HG03135 (cell line): ENCODE measurements at regions not wholly inside any gene's neighbourhood (a gene's known extent, or its start where the extent isn't known, plus 50 kb on each side); places are given as distances from the start of the nearest gene placed in this dataset.

Experiments
- ATAC-seq: cut with Tn5 transposase; IDR thresholded peaks from one replicate; pipeline ENCODE4 v1.9.1; 2021; ENCODE audit warnings: mild to moderate bottlenecking, moderate library complexity; ENCODE audit not compliant: unreplicated experiment

DNA sequence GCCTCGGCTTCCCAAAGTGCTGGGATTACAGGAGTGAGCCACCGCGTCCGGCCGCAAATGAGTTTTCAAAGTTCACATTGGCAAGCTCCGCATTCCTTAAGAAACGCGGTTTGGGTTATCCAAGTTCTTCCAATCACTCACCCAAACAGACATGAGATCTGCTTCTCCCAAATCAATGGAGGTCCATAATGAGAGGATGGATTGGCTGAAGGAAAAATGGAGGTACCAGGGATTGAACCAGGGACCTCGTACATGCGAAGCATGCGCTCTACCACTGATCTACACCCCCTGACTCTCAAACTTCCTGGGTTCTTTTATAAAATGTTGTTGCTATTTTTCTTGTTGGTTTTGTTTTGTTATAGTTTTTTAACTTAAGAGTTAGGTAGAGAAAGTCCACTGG lies 170.0 kb downstream of the GPX5 start:
- no peak for ATAC-seq

DNA sequence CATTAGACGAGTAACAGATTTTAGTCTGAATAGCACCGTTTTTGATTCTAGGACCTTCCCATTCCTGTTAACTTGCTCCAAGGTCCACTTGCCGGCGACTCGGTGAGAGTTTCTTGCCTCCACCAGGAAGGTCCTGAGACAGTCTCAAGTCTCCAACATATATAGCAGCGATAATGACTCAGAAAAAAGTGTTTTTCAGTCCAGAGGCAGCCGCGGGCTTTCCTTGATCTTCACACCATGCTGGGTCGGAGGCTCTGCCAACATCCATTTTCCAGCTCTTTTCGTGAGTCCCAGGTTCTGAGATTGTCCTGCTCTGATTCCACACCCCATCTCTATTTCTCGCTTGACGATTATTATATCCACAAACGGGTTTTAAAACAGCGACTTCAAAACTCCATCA lies 170.5 kb downstream of the GPX5 start:
- ATAC-seq: no peak

DNA sequence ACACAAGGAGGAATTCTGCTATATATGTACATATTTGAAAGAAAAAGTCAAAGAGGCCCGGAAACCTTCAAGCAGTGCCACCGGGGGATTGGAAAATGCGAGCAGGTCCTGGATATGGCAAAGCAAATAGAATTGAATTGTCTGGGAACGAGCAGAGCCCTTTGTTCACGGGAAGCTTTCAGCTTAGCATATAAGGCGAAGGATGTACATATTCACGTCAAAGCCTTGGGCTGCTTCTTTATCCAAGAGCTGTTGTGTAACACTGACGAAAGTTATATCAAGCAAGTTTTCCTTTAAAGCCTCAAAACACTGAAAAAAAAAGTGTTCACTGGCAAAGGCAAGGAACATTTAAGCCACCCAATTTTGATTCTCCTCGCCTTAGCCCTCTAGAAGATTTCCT lies 171.0 kb downstream of the GPX5 start:
- no peak for ATAC-seq

DNA sequence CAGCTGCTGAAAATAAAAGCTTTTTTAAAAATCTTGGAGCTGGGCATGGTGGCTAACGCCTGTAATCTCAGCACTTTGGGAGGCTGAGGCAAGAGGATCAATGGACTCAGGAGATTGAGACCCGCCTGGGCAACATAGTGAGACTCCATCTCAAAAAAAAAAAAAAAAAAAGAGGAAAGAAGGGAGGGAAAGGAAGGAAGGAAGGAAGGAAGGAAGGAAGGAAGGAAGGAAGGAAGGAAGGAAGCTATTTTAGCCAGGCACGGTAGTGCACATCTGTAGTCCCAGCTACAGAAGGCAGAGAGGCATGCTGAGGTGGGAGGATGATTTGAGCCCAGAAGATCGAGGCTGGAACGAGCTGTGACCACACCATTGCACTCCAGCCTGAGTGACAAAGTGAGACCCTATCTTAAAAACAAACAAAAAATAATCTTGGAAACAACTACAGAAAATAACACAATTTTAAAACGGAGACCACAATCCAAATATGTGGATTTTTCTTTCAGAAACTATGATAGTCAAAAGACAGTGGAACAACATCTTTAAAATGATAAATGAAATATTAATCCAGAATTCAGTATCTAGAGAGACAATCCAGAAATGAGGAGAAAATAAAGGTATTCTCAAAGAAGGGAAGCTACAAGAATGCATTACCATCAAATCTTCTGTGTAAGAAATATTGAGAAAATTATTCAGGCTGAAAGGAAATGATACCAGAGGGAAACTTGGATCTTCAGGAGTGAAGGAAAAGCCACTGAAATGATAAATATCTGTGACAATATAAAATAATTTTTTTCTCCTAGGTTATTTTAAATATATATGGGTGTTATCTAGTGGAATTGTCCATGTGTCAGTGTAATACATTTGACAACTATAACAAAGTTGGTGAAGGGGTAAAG lies 182.0 kb downstream of the GPX5 start:
- no peak for ATAC-seq

DNA sequence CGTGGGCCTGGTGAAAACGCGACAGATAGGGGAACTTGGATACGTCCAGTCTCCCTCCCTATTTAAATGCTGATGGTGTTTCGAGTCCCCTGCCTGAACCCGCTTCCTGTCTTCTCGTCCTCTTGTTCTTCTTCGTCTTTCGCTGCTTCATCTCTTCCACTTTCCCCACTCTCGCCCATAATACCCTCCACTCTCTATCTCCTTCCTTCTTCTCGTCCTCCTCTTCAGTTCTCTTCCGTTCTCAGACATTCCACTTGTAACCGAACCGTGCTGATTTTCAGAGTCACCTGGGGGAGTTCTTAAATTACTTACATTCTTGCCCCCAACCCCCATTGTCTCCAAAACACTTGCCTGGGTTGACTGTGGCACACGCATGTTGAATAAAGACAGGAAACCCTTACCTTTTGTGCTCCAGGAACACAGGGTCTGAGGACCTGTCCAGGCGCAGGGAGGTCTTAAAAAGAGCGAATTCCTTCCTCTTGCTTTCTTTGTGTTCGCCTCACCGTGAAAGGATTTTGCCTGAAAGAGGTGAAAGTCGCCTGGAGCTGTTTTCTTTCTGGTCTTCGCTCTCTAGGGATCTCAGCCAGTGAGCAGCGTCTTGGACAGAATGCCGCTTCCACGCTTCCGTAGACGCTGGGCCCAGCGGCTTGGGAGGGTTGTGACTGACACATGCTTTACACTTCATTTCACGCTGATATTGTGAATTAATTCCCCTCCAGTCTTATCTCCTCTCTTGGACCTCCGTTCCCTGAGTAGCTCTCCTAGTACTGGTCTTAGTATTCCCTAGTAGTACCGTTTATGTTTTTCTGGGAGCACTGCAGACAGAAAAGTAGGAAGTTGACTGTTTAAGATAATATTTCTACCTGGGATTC lies 184.0 kb downstream of the GPX5 start:
- no peak for ATAC-seq

DNA sequence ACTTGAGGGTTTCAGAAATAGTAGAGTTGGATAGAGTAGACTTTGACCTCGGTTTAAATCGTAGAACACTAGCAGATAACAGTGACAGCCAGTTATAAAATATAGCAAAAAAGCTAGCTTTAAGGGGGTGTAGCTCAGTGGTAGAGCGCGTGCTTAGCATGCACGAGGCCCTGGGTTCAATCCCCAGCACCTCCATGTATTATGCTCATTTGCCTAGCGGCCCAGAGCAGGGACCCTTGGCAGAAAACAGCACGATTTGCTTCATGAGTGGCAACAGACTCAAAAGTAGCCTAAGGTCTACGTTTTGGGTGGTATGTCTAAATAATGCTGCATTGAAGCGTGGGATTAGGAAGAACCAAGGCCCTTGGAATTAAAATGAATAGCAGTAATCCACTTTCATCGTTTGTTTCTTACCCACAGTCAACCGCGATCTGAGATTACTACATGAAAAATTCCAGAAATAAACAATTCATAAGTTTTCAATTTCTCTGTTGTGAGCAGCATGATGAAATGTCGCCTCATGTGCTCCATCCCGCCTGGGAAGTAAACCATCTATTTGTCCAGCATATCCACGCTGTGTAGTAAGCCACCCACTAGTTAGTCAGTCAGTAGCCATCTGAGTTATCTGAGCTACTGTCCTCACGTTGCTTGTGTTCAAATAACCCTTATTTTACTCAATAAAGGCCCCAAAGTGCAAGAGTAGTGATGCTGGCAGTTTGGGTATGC lies 184.9 kb downstream of the GPX5 start:
- no peak for ATAC-seq

DNA sequence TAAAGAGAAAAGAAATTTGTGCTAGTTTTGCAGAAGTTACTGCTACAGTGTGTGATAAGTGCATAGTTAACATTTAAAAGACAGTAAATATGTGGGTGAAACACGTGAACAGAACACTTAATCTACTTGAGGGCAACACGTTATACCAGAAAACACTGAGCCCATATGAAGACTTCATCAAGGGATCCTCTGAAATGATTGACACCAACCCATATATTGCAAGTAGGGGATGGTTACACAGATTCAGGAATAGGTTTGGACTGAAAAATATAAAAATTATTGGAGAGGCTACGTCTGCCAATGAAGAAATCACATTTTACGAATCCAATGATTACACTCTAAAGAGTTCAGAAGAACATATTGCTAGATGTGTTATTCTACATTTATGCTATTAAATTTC lies 185.6 kb downstream of the GPX5 start:
- no peak for ATAC-seq

DNA sequence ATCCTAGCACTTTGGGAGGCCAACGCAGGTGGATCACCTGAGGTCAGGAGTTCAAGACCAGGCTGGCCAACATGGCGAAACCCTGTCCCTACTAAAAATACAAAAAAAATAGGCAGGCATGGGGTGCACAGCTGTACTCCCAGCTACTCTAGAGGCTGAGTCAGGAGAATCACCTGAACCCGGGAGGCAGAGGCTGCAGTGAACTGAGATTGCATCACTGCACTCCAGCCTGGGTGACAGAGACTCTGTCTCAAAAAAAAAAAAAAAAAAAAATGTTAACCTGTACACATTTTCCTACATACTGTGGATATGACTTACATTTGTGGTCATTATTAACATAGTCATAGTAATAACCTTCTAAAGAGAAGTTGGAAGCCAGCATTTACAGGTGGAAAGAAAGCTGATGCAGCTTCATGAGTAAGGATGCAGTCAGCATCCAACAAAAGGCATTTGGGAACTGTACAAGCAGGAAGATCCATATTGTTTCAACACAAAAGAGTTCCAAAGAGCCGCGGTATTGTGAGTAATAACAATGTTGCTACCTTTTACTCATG lies 186.2 kb downstream of the GPX5 start:
- ATAC-seq: no peak

DNA sequence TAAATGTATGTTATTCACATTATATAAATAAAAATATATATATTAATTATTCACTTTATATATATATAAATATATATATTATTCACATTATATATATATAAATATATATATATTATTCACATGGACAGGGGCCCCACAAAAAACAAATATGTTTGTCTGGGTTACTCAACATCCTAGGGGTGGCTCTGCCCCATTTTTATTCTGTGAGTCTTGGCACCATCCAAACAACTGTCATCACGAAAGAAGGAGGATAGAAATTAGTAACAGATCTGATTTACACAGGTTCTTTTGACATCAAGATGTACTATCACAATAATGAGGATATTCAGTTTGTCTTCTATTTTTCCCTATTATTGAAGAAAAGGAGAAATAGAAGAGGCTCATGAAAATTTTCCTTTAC lies 187.3 kb downstream of the GPX5 start:
- ATAC-seq: no peak

DNA sequence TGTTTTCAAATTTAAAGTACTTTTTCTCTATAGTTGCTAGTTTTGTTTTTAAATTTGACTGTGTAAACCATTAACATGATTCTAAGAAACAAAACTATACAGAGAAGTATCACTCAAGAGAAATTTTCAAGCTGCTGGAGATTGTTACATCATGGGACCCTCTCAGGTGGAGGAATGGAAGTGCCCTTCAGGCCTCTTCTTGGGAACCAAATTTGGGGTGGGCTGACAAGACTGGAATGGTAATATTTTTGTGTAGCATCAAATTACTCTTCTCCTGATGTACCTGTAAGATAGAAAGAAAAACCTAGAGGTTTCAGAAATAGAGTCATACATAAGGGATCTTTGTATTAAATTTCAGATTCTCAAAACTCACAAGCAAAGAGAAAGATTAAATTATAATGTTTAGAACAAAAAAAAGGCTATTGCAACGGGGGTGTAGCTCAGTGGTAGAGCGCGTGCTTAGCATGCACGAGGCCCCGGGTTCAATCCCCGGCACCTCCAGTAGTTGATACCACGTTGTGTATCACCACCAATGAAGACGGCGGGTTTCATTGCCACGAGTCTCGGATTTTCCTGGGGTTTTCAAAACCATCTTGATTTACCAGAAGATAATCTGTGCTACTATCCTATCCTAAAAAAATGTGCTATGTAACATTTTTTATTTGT lies 193.7 kb downstream of the GPX5 start:
- no peak for ATAC-seq

DNA sequence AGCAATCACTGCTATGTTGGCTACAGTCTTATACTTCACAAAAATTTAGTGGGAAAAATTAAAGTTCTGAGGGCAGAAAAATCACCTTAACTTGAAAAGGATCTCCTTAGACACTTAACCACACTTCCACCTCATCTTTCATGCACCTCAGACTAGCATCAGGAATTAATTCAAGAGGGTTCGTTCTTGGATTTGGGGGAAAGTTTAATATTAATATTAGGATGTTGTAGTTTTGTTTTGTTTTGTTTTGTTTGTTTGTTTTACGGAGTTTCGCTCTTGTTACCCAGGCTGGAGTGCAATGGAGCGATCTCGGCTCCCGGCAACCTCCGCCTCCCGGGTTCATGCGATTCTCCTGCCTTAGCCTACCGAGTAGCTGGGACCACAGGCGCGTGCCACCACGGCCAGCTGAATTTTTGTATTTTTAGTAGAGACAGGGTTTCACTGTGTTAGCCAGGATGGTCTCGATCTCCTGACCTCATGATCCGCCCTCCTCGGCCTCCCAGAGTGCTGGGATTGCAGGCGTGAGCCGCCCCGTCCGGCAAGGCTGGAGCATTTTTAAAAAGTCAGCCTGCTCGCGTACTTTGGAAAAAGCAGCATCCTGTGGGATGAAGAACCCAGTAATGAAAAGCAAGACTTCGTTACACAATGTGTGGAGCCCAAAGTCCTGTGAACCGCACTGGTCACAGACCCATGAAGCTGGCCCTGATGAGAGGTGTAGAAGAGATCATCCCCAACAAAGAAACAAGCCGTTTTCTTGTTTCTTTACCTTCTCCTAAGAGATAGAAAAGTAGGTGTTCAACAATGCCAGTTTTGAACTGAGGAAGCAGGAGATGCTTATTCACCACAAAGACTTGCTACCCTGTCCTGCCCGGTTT lies 194.9 kb downstream of the GPX5 start:
- ATAC-seq: no peak

DNA sequence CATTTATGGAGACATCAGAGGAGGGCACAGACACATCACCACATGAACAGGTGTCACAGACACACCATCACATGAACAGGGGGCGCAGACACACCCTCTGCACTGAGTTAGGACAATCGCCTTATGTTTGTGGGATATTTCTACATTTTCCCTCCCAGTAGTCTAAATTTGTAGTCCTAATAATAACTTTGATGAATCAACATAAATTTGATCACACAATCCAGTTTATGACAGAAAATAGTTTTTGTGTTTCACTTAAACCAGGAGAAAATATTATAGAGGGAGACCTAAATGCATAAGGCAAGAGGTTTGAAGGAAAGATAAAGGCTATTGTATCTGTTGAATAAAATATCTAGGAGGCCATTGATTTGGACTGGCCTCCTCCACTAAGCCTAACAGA lies 195.7 kb downstream of the GPX5 start:
- ATAC-seq: no peak

DNA sequence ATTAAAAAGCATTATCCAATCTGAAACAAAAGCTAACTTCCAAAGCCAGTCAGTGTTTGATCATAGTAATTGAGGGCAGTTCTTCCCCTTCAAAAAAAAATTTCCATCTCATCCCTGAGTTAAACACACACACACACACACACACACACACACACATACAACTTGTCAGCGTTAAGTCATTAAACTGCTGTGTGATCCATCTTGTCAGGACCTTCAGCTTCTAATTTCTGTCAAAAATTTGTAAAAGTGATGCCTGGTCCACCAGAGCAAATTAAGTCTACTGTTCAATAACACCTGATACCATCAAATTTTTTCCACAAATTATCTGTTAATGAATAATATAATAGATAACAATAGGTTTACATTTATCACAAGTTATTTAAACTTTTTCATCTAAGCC lies 198.7 kb downstream of the GPX5 start:
- ATAC-seq: no peak

DNA sequence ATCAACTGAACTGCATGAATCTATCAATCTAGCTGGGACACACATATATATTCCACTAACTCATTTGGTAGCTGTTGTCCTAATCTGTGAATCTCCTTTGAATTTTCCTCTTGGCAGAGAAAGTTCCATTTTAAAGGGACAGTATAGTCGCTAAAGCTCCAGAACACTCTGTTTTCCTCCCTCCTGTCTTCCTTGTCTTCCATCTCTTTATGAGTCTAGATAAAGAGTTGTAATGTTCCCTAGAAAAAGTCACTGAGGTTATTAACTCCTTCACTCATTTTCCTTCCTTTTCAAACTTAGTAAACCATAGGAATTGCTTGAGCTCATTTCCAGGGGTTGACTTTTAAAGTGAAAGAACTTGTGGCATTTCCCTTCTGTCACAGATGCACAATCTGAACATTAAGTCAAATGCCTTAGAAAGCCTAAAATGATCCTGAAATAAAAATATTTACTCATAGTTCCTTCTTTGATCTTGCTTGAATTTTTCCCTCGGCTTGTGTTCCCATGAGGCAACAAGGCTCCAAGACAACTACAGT lies 198.4 kb downstream of the TRIM27 start:
- ATAC-seq: no peak

DNA sequence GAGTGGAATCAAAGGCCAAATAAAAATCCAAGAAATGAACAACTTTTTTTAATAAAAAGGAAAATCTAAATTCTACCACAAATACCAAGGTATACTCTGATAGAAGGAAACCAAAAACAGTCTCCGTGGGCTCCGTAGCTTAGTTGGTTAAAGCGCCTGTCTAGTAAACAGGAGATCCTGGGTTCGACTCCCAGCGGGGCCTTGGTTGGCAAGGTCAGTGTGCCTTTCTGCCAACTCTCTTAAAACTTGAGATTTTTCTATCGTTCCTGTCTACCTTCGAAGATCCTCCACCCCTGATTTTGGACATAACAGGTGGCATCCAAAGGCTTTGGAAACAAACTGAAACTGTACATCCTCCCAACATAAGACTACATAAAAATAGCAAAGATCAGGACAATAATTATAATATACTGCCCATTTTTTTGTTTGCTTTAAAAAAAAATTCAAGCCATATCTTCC lies 197.9 kb downstream of the TRIM27 start:
- no peak for ATAC-seq

DNA sequence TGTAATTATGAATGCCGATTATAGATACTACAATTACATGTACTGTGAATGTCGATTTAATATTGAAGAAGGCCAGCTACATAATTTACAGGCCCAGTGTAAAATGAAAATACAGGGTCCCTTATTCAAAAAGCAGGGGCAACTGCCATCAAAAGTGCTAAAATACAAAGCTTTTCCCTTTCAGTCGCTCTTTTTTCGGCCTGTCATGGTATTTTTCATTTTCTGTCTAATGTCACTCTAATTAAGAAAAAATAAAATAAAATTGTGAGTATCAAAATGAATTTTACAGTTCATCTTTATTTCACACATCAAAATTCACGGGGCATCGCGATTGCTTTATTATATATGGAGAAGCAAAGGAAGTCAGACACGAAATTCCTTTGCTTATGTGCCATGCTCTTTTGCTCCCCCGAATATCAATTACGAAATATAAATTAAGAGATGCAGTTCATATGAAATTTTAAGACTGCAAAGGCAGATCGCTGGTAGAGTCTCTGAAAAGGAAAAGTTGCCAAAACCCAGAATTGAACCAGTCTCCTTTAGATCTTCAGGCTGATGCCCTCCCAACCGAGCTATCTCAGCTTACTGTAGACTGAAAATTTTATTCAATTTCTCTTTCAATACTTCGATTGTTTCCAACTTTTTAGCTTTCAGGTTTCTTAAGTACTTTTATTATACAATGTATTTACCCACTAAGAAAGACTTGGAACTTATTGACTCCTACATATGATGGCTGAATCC lies 197.0 kb downstream of the TRIM27 start:
- no peak for ATAC-seq

DNA sequence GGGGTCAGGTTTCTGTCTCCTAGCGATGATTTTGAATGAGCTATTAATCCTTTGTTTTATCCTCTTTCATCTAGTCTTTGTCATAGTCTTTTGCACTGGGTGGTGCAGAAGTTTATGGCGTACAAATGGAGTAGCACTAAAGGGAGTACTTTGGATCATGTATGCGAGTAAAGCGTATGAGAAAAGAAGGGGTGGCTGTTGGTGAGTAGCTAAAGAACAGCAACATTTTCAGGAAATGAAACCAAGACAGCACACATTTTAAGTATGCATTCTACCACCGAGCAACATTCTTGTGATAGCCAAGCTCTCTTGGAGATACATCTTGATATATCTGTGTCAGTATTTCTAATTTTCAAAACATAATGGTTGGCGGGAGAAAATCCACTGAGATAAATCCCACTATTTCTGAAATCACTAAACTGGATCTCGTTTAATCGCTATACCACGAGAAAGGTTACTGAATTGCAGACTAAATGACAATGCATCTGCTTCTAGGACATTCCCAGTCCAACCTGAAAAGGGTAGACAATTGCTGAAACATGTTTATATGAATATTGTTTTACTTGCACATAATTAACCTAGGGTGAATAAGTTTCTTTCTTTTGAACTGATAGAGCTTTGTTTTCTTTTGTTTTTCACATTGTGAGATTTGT lies 196.1 kb downstream of the TRIM27 start:
- no peak for ATAC-seq
